ENCODE measurements at regions not wholly inside any gene's neighbourhood (a gene's known extent, or its start where the extent isn't known, plus 50 kb on each side); places are given as distances from the start of the nearest gene placed in this dataset.

- H3K27ac Mint-ChIP-seq, result no peak overlapping the region
- no peaks in the 10 kb centered on the region for H3K36me3 Mint-ChIP-seq (ENCODE audit: low read depth)
- peaks cover 10% of the 10 kb centered on the region for H3K27me3 ChIP-seq (ENCODE audit: control insufficient read depth, insufficient read depth, low read length, poor library complexity, severe bottlenecking)
- no peaks in the 10 kb centered on the region for H3K9me3 Mint-ChIP-seq
- H3K27me3 Mint-ChIP-seq (ENCODE audit: insufficient read depth), result peaks cover 3% of the 10 kb centered on the region
- H3K27ac ChIP-seq (ENCODE audit: low read depth, low read length), result no peak overlapping the region
- TF ChIP-seq CTCF (conservative IDR thresholded peaks at IDR 0.05), result no peak
- no peaks in the 10 kb centered on the region for H3K36me3 ChIP-seq (ENCODE audit: control insufficient read depth, insufficient read depth, low read length)
- no peak overlapping the region for H3K4me3 Mint-ChIP-seq
- no peak overlapping the region for H3K9ac ChIP-seq (ENCODE audit: extremely low read depth, low read length, poor library complexity, severe bottlenecking)
- peaks cover 7% of the 10 kb centered on the region for H3K9me3 ChIP-seq (ENCODE audit: control insufficient read depth, low read length)
- 89 to 98% methylated on average over 7 to 10 of the region's 10 CpGs for WGBS, 2 experiments (ENCODE audit: insufficient coverage in 1 of 2, insufficient read length in 1 of 2)
- H3K4me3 ChIP-seq (ENCODE audit: low read length), result no peak overlapping the region
- no peak for DNase-seq
- no peaks in the 10 kb centered on the region for H3K4me1 ChIP-seq (ENCODE audit: control insufficient read depth, insufficient read depth, low read length)
- no peaks in the 10 kb centered on the region for H3K4me1 Mint-ChIP-seq
Measured at GRCh38 chr3:102223132-102223531, 211.7 kb upstream of the ZPLD1 start.

GRCh38 chr3:102224171-102224570, 210.6 kb upstream of the ZPLD1 start:
- no peaks in the 10 kb centered on the region for H3K4me1 Mint-ChIP-seq
- H3K27me3 Mint-ChIP-seq (ENCODE audit: insufficient read depth), result peaks cover 3% of the 10 kb centered on the region
- peaks cover 7% of the 10 kb centered on the region for H3K9me3 ChIP-seq (ENCODE audit: control insufficient read depth, low read length)
- no peak overlapping the region for H3K27ac Mint-ChIP-seq
- no peaks in the 10 kb centered on the region for H3K36me3 Mint-ChIP-seq (ENCODE audit: low read depth)
- no peak overlapping the region for H3K4me3 Mint-ChIP-seq
- no peak for DNase-seq
- peaks cover 14% of the 10 kb centered on the region for H3K27me3 ChIP-seq (ENCODE audit: control insufficient read depth, insufficient read depth, low read length, poor library complexity, severe bottlenecking)
- no peak overlapping the region for H3K9ac ChIP-seq (ENCODE audit: extremely low read depth, low read length, poor library complexity, severe bottlenecking)
- H3K4me3 ChIP-seq (ENCODE audit: low read length), result no peak overlapping the region
- H3K9me3 Mint-ChIP-seq, result no peaks in the 10 kb centered on the region
- H3K4me1 ChIP-seq (ENCODE audit: control insufficient read depth, insufficient read depth, low read length), result no peaks in the 10 kb centered on the region
- no peak for TF ChIP-seq CTCF (conservative IDR thresholded peaks at IDR 0.05)
- no peaks in the 10 kb centered on the region for H3K36me3 ChIP-seq (ENCODE audit: control insufficient read depth, insufficient read depth, low read length)
- 95% methylated on average over 3 of the region's 3 CpGs; no CpG with 5 or more reads in 1 of the 2 experiments for WGBS, 2 experiments (ENCODE audit: insufficient coverage in 1 of 2, insufficient read length in 1 of 2)
- no peak overlapping the region for H3K27ac ChIP-seq (ENCODE audit: low read depth, low read length)

- WGBS, 2 experiments (ENCODE audit: insufficient coverage in 1 of 2, insufficient read length in 1 of 2), result 79 to 91% methylated on average over 6 to 8 of the region's 8 CpGs
- Histone ChIP-seq H3K27ac (ENCODE audit: low read depth, low read length) (no peak overlapping the region), H3K9me3 (ENCODE audit: control insufficient read depth, low read length) (peaks cover 7% of the 10 kb centered on the region), H3K9ac (ENCODE audit: extremely low read depth, low read length, poor library complexity, severe bottlenecking) (no peak overlapping the region), H3K36me3 (ENCODE audit: control insufficient read depth, insufficient read depth, low read length) (no peaks in the 10 kb centered on the region), H3K27me3 (ENCODE audit: control insufficient read depth, insufficient read depth, low read length, poor library complexity, severe bottlenecking) (peaks cover 14% of the 10 kb centered on the region), H3K4me1 (ENCODE audit: control insufficient read depth, insufficient read depth, low read length) (no peaks in the 10 kb centered on the region), H3K4me3 (ENCODE audit: low read length) (no peak overlapping the region)
- TF ChIP-seq CTCF (conservative IDR thresholded peaks at IDR 0.05), result no peak
- no peaks in the 10 kb centered on the region for H3K9me3 Mint-ChIP-seq
- peaks cover 3% of the 10 kb centered on the region for H3K27me3 Mint-ChIP-seq (ENCODE audit: insufficient read depth)
- no peak overlapping the region for H3K4me3 Mint-ChIP-seq
- H3K4me1 Mint-ChIP-seq, result no peaks in the 10 kb centered on the region
- H3K36me3 Mint-ChIP-seq (ENCODE audit: low read depth), result no peaks in the 10 kb centered on the region
- H3K27ac Mint-ChIP-seq, result no peak overlapping the region
- DNase-seq, result no peak
Measured at GRCh38 chr3:102225005-102225404, 209.8 kb upstream of the ZPLD1 start.

All from endodermal cell (in vitro differentiated cells).